NCI-H2171 (cell line): ENCODE measurements at regions not wholly inside any gene's neighbourhood (a gene's known extent, or its start where the extent isn't known, plus 50 kb on each side); places are given as distances from the start of the nearest gene placed in this dataset.

Source experiments
- DNase-seq: peaks from one replicate; lab custom pipeline; 2025; lab: John Stamatoyannopoulos, UW

DNA sequence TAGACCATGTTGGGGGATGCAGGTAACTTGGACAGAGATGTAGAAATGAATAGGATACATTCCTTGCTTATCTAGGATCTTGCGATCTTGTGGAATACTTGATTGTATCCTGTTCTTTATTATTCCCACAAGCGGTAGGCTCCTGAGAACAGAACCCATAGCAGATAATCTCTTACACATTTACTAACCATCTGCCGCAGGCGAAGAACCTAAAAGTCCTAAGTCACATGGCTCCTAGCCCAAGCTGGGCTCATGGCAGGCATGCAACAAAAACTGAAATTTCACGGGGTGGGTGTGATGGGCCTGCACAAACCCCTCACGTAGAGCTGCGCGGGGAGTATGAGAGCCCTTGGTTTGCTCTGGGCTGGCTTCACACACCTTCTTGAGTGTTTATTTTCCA, 177.4 kb upstream of the NECTIN1 start:
- no peak for DNase-seq

DNA sequence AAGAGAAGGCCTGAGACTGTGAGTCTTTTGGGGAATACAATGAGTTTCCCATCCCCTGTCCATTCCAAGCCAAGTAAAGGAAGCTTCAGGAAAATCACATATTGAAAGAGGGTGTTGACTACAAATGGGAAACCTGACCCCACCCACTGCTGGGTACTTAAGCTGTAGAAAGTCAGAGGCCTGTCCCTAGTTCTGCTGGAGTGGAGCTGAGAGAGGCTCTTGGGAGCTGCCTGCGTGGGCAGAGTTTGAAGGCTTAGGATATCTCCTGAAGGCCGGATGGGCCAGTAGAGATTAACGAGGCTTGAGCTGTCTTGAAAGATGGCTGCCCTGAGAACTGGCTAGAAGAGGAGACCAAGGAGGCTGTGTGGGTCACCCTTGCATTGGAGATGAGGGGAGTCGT, 176.2 kb upstream of the NECTIN1 start:
- no peak for DNase-seq

DNA sequence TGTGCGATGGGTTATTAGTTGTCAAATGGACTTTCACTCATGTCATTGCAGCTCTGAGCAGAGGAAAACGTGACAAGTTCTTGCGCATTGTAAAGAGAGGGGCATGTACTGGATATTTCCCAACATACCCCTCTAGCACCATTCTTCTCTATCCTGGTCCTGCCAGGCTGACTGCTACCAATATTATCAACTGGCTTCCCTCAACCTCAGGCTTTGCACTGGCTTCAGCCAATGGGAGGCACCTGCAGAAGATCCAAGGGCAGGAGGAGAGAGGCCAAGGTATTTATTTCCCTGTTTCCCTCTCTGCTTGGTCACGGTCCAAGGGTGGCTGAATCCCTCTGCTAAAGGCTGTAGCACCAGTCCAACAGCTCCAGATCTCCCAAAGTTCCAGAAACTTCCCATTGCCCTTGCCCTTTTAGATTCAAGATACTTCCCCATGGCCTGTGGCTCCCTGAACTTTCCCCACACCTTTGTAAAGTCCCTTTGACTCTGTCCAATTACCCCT, 175.6 kb upstream of the NECTIN1 start:
- no peak for DNase-seq

DNA sequence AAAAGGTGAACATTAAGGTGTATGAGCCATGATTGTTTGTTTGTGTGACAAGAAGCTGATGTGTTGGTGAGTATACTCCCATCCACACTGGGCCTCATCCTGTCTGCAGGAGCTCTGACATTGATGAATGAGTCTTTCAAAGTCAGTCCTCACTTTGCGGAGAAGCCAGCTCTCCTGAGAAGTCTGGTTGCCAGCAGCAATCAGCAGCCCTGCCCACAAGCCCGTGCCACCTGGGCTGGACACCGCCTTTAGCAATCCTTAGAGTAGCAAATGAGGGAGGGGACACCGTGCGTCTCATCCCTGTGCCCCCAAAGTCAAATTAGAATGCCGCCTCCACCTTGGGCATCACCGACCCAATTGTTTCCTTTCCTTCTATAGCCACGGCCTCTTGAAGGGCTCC, 174.8 kb upstream of the NECTIN1 start:
- no peak for DNase-seq

DNA sequence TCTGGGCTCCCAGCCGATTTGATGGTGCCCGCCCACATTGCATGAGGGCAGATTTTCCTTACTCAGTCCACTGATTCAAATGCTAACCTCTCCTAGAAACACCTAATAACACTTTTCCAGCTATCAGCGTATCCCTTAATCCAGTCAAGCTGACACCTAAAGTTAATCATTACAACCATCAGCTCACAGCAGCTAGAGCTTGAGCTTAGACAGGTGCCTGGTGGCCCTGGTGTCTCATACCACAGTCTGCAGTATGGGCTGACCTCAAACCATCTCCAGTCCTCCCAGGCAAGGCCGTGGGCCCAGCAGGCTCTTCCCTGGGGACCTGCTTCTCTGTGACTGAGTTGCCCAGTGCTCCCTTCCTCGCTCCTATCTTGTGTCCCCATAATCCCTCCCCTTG, 174.4 kb upstream of the NECTIN1 start:
- DNase-seq = no peak

DNA sequence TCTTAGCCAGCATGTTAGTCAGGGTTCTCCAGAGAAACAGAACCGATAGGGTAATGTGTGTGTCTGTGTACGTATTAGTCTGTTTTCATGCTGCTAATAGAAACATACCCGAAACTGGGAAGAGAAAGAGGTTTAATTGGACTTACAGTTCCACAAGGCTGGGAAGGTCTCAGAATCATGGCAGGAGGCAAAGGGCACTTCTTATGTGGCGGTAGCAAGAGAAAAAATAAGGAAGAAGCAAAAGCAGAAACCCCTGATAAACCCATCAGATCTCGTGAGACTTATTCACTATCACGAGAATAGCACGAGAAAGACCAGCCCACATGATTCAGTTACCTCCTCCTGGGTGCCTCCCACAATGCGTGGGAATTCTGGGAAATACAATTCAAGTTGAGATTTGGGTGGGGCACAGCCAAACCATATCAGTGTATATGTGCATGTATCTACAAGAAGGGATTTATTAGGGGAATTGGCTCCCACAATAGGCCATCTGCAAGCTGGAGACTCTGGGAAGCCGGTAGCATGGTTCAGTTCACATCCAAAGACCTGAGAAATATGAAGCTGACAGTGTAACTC, 173.7 kb upstream of the NECTIN1 start:
- DNase-seq = no peak

DNA sequence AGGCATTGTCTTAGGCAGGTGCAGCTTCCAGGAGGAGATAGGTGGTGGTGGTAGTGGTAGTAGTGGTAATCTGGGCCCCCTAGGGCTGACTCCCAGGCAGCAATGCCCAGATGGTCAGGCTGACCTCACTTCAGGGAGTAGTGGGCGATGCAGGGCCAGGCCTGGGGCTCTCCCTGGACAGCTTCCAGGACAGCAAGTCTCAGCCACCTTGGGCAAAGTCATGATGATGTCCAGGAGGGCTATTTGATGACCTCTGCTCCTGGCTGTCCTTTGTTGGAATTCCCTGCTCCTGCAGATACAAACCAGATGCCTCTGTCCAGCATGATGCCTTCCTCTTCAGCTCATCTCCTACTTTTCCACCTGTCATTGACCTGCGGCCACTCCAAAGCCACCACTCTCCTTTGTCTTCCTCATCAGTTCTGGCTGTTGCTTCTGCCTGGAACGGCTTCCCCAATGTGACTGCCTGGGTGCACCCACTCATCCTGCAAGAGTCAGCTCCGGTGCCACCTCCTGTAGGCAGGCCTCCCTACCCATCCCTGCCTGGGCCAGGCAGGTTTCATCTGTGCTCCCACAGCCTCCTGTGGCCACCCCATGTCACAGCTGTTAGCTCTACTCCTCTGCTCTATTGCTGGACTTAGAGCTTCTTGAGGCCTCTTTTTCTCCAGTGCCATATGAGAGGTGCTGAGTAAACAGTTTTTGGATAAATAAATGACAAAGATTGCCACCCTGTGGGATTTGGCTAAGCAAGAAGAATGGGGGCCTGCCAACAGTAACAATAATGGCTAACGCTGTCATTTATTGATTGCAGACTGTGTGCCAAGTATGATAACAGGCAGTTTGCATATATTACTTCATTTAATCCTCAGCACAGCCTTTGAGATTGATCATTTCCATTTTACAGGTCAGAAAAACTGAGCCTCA, 172.9 kb upstream of the NECTIN1 start:
- no peak for DNase-seq

DNA sequence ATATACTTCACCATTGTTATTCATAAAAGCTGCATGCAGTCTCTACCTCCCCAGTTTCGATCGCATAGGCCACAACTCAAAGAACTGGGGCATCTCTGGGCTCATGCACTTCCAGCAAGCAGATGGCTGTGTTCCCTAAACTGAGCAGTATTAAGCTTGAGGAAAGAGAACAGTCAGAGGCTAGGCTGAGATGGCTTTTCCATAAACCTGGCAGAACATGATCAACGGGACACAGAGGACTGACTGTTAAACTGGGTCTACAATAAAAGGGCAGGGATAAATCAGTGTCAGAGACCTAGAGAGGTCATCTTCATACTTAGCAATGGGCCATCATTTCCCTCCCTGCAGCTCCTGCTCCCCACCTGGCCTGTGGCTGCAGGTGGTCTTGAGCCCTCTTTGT, 171.0 kb upstream of the NECTIN1 start:
- DNase-seq = no peak

DNA sequence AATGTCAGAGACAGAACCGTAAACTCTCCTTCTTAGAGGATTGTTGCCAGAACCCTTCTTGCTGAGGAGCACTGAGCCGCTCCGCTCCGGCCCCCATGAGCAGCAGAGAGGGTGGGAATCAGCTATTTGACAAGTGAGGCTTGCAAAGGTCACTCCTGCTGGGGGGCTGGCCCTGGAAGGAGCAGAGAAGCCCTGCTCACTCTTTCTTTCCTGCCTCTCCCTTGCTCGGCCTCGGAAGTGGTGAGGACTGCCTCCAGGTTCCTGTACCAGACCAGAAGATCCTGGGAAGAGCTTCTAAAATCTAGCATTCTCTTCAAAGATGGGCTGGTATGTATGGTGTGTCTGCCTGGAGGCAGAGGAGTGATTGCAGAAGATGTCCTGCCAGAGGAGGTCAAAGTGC, 168.6 kb upstream of the NECTIN1 start:
- no peak for DNase-seq

DNA sequence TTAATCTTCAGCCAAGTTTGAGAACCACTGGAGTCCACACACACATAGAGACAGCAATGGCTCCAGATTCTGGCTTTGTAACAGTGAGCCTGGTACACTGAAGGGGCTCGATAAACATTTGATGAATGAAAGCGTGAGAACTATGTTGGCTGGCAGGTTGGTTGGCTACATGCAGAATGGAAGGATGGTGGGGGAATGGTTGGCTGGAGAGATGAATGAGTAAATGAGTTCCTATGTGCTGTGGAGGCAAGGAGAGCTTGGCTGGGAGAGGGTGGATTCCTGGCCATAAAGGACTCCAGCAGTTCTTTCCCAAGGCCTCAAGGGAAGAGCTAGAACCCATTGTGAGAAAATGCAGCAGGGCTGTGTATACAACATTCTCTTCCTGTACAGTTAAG, 168.0 kb upstream of the NECTIN1 start:
- no peak for DNase-seq

DNA sequence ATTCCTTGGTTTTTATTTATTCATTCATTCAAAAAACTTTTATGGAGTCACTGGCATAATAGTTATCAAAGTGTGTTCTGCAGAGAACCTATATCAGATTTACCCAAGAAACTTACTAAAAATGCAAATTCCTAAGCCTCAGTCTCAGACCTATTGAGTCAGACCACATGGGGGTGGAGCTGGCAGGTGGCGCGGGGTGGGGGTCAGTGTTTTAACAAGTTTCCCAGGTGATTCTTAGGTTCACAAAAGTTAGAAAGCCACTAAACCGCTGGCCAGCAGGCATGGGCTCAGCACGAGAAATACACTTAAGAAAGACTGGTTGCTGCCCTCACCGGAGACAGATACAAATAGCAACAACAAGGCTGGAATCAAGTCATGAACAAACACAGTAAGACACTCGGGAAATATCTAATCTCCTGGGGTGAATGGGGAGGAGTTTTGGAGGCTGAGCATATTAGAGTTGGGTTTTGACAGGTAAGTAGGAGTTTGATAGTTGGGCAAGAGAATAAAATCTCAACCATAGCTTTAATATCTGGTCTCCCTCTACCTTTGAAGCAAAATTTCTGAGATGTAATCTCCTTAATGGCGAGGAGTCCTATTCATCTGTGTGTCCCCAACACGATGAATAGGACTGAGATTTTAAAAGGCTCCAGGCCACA, 167.5 kb upstream of the NECTIN1 start:
- no peak for DNase-seq

DNA sequence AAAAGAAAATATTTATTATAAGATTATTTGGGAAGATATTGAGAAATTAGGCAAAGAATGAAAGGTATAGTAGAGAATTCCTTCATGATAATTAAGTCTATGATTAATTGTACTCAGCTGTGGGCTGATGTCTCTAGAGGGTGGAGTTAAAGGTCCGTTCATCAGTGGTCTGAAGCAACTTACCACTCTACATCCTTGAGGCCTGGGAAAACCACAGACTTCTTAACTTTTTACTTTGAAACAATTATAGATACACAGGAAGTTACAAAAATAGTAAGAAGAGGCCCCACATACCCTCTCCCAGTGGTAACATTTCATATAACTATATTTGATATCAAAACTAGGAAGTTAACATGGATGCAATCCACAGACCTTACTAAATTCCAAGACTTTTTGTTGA, 167.0 kb upstream of the NECTIN1 start:
- no peak for DNase-seq

DNA sequence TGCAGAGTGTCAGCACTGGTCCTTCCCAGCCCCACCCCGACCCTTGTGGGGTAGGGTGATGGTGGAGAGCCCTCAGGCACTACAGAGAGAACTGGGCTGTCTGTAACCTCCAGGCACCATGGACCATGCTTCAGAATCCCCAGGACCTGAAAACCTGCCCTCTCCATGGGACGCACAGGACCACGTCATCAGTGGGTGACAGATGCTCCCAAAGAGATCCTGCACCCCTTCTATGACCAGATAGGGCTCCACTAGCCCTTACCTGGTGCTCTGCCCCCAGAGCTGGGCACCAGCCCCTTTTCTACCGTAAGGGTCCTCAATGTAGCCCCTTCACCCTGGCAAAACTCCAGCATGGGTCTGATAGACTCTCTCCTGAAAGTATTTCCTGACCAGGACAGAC, 165.9 kb upstream of the NECTIN1 start:
- no peak for DNase-seq

DNA sequence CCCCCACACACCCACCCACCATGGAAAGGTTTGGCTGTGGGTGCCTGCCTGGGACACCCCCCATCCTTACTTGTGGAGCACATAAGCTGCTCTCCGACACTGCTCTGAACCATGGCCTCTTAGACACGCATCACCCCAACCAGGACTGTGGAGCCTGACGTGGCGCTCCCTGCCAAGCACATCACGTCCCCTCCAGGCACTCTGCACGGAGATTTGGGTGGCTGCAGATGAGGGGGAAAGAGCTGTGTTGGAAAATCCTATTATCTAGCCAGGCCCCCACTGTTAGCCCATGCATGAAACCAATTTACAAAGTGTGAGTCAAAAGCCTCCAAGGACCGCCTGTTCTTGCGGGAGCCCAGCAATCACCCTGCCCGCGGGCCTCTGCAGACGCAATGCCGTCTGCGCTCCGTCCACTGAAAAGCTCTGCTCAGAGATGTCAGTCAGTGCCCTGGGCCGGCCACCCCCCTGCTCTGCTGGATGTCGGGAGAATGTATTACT, 163.4 kb upstream of the NECTIN1 start:
- DNase-seq = no peak

DNA sequence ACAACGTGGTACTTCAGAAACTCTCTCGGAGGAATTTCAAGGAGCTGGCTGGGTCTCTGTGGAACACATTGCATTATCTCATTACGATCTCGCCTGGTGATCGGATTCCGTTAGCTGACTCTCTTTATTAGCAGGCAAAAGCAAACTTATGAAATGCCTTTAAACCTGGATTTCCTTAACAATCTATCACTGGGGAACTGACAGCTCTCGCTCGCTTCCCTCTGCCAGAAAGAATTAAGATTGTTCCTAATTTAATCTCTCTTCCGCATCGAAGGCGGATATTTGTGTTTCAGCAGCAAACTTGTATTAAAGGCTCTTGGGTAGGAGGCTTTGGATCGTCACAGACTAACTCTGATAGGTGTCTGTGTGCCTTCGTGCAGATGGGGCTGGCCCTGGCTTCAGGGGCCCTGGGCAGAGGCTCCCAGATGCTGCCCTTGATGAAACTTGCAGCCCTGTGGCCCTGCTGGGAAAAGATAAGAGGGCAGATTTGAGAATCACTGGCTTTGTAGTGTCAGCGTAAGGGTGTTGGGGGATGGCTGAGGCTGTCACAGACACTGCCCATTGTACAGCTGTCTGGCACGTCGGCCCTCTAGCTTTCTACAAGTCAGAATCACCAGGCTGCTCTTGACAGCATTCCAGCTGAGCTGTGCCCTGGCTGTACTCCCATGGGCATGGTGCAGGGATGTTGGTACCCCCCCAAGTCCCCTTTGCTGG, 162.2 kb upstream of the NECTIN1 start:
- DNase-seq = no peak

DNA sequence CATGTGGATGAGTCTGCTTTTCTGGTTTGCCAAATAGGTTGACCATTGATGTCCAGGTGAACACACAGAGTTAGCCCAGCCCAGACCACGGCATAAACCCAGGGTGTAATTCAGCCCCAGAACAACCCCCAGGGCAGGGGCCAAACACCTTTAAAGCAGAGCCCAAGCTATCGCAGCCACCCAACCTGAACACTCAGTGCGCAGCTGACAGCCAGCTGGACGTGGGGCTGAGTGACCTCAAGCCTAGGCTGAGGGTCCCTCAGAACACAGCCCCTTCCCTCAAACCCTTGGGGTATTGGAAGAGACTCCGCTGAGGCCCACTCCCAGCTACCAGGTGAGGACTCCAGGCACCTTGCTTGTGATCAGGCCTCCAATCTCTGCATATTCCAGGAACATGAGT, 161.5 kb upstream of the NECTIN1 start:
- no peak for DNase-seq

DNA sequence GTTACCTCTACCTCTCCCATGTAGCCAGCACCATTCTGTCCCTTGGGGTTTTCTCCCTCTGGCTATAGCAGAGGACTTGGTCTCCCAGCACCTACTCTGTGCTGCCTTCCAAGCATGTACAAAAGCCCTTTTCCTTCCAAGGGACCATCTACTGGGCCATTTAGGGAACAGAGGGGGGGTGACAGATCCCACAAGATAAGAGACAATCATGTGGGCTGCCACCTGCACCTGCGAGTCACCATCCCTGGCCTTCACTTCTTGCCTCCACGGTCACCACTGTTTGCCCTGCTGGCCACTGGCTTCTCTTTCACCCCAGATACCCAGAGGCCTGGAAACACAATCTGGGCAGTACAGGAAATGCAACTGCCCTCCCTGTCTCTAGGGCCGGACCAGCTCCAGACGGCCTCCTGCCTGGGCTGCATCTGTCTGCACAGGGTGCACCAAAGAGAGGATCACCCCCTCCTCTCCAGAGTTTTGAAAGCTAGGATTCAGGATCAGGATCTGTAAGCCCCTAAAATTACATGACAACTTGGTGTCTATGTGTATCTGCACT, 160.8 kb upstream of the NECTIN1 start:
- DNase-seq = no peak

DNA sequence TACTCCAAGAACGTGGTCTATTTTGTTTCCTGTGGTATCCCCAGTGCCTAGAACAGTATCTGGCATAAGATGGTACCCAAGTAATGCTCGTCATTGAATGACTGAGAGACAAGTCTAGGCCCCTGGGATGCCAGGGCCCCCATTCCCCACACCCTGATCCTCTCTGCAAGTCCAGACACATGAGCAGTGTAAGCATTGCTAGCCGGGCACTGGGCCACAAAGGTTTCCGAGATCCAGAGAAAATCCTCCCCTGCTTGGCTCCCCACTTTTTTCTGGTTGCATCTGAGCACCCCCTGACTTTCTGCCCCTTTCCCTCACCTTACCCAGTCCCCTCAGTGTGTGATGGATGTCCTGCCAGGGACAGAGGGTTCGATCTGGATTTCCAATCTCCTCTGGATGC, 160.1 kb upstream of the NECTIN1 start:
- DNase-seq = no peak

DNA sequence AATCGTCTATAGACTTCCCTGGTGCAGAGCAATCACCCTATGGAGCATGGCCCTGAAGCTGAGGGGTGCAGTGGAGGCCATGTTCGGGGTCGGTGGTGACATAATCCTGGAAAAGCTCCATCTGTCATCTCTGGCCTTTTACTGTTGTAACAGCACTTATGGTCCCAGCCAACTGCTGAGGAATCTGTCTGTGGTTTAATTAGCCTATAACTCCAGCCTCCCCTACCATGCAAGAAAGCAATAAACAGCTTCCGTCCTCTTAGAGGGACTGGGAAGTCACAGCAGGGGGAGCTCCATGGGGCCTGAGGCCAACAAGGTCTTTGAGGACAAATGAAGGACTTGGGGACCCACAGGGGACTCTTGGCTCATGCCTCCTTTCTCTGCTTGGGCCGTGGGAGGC, 159.1 kb upstream of the NECTIN1 start:
- DNase-seq = no peak

DNA sequence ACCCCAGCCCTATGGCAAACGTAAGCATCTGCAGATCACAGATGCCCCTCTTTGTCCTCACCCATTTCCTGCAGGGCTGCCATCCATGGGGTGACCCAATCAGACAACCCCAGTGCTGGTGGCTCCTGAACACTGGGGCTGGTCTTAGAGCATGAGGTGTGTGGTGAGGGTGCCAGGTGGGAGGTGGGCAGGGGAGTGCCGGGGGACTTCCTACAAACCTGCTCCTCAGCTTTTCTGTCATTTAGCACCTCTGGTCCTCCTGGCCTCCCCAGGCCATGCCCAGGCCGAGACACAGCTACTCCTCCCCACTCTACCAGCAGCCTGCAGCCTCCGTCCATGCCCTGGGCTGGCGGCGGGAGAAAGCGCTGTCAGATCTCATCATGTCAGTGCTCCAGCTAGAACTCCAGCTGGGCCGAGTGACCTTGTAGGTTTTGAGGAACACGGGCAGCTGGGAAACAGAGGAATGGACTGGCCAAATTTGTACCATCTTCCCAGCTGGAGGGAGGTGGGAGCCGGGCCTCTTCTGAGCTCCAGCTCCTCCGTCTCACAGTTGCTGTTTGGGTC, 157.7 kb upstream of the NECTIN1 start:
- no peak for DNase-seq

DNA sequence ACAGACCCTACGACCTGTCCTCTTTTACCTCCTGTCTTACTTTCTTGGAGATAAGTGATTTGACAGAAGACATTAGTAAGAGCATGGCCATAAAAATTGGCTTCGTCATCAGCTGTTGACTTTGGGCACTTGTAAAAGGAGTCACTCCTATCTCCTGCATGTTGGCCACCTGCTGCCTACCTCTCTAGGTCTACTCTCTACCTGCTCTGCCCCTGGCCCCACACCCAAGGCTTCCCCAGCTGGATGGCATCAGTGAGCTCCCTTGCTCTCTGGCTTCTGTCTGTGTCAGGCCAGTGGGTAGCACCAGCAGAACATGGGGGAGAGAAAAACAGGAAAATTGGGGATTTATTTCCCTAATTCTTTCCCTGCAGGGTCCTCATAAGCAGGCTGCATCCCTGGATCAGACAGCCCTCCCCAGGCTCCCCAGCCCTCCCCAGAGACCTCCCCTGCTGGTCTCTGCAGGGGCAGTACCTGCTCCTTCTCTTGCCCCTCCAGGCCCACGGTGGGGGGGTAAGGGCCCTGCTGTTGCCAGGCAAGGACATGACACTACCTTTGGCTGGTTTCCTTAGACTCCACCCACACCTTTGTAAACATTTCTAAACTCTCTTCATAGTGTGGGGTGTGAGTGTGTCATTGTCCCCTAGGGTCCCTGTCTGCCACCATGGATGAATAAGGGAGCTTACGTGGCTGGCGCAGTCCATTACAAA, 157.0 kb upstream of the NECTIN1 start:
- DNase-seq = no peak
